ENCODE measurements at regions not wholly inside any gene's neighbourhood (a gene's known extent, or its start where the extent isn't known, plus 50 kb on each side); places are given as distances from the start of the nearest gene placed in this dataset.

- no peaks in the 10 kb centered on the region for H3K36me3 ChIP-seq (ENCODE audit: control insufficient read depth, insufficient read depth, low read length)
- H3K27me3 ChIP-seq (ENCODE audit: control insufficient read depth, insufficient read depth, low read length), result no peaks in the 10 kb centered on the region
- H3K9me3 ChIP-seq (ENCODE audit: control insufficient read depth, low read depth, low read length), result no peaks in the 10 kb centered on the region
- no peak overlapping the region for H3K27ac ChIP-seq (ENCODE audit: low read length)
- H3K4me1 ChIP-seq (ENCODE audit: control insufficient read depth, insufficient read depth, low read length), result peaks cover 14% of the 10 kb centered on the region
- WGBS (ENCODE audit: insufficient coverage, low lambda C conversion rate), result no CpG with 5 or more reads among the region's 2 CpGs
- H3K4me3 ChIP-seq (ENCODE audit: low read length), result no peak overlapping the region
- DNase-seq, result no peak
Measured at GRCh38 chr4:38241541-38241940, 281.3 kb downstream of the PTTG2 start.

GRCh38 chr4:38242101-38242500 is 281.9 kb downstream of the PTTG2 start:
- H3K9me3 ChIP-seq (ENCODE audit: control insufficient read depth, low read depth, low read length), result no peaks in the 10 kb centered on the region
- no peaks in the 10 kb centered on the region for H3K27me3 ChIP-seq (ENCODE audit: control insufficient read depth, insufficient read depth, low read length)
- no peaks in the 10 kb centered on the region for H3K36me3 ChIP-seq (ENCODE audit: control insufficient read depth, insufficient read depth, low read length)
- no CpG with 5 or more reads among the region's 4 CpGs for WGBS (ENCODE audit: insufficient coverage, low lambda C conversion rate)
- H3K27ac ChIP-seq (ENCODE audit: low read length), result no peak overlapping the region
- H3K4me3 ChIP-seq (ENCODE audit: low read length), result no peak overlapping the region
- no peak for DNase-seq
- H3K4me1 ChIP-seq (ENCODE audit: control insufficient read depth, insufficient read depth, low read length), result peaks cover 14% of the 10 kb centered on the region

GRCh38 chr4:38242822-38243387 is 282.7 kb downstream of the PTTG2 start:
- Histone ChIP-seq H3K9me3 (ENCODE audit: control insufficient read depth, low read depth, low read length) (no peaks in the 10 kb centered on the region), H3K27ac (ENCODE audit: low read length) (peak overlapping the region; percentile 9), H3K27me3 (ENCODE audit: control insufficient read depth, insufficient read depth, low read length) (no peaks in the 10 kb centered on the region), H3K4me1 (ENCODE audit: control insufficient read depth, insufficient read depth, low read length) (peaks cover 14% of the 10 kb centered on the region), H3K4me3 (ENCODE audit: low read length) (no peak overlapping the region), H3K36me3 (ENCODE audit: control insufficient read depth, insufficient read depth, low read length) (no peaks in the 10 kb centered on the region)
- WGBS (ENCODE audit: insufficient coverage, low lambda C conversion rate), result no CpG with 5 or more reads among the region's 4 CpGs
- no peak for DNase-seq

GRCh38 chr4:38243388-38244053 is 283.3 kb downstream of the PTTG2 start:
- H3K27ac ChIP-seq (ENCODE audit: low read length), result peak overlapping the region; percentile 9
- DNase-seq, result peak in 1 of 2 donors; percentile 81

GRCh38 chr4:38254825-38255224 is 294.6 kb downstream of the PTTG2 start:
- Histone ChIP-seq H3K9me3 (ENCODE audit: control insufficient read depth, low read depth, low read length) (peaks cover 13% of the 10 kb centered on the region), H3K27me3 (ENCODE audit: control insufficient read depth, insufficient read depth, low read length) (no peaks in the 10 kb centered on the region), H3K4me1 (ENCODE audit: control insufficient read depth, insufficient read depth, low read length) (no peaks in the 10 kb centered on the region), H3K27ac (ENCODE audit: low read length) (no peak overlapping the region), H3K36me3 (ENCODE audit: control insufficient read depth, insufficient read depth, low read length) (no peaks in the 10 kb centered on the region), H3K4me3 (ENCODE audit: low read length) (no peak overlapping the region)
- no peak for DNase-seq
- 100% methylated on average over 1 of the region's 1 CpG for WGBS (ENCODE audit: insufficient coverage, low lambda C conversion rate)

More at GRCh38 chr4:38243388-38244053, 283.3 kb downstream of the PTTG2 start:
- no CpG with 5 or more reads among the region's 6 CpGs for whole genome bisulfite sequencing (ENCODE audit: insufficient coverage, low lambda C conversion rate)
- no peaks in the 10 kb centered on the region for H3K27me3 ChIP-seq (ENCODE audit: control insufficient read depth, insufficient read depth, low read length)
- H3K36me3 ChIP-seq (ENCODE audit: control insufficient read depth, insufficient read depth, low read length), result no peaks in the 10 kb centered on the region
- no peak overlapping the region for H3K4me3 ChIP-seq (ENCODE audit: low read length)
- H3K9me3 ChIP-seq (ENCODE audit: control insufficient read depth, low read depth, low read length), result no peaks in the 10 kb centered on the region
- H3K4me1 ChIP-seq (ENCODE audit: control insufficient read depth, insufficient read depth, low read length), result peaks cover 14% of the 10 kb centered on the region

- H3K9me3 ChIP-seq (ENCODE audit: control insufficient read depth, low read depth, low read length), result peaks cover 13% of the 10 kb centered on the region
- WGBS (ENCODE audit: insufficient coverage, low lambda C conversion rate), result 86% methylated on average over 1 of the region's 2 CpGs
- H3K4me1 ChIP-seq (ENCODE audit: control insufficient read depth, insufficient read depth, low read length), result no peaks in the 10 kb centered on the region
- no peaks in the 10 kb centered on the region for H3K36me3 ChIP-seq (ENCODE audit: control insufficient read depth, insufficient read depth, low read length)
- no peak overlapping the region for H3K27ac ChIP-seq (ENCODE audit: low read length)
- H3K27me3 ChIP-seq (ENCODE audit: control insufficient read depth, insufficient read depth, low read length), result no peaks in the 10 kb centered on the region
- DNase-seq, result no peak
- no peak overlapping the region for H3K4me3 ChIP-seq (ENCODE audit: low read length)
Measured at GRCh38 chr4:38255572-38255971, 295.4 kb downstream of the PTTG2 start.

GRCh38 chr4:38266616-38267015 is 306.4 kb downstream of the PTTG2 start:
- no peaks in the 10 kb centered on the region for H3K4me1 ChIP-seq (ENCODE audit: control insufficient read depth, insufficient read depth, low read length)
- H3K27ac ChIP-seq (ENCODE audit: low read length), result no peak overlapping the region
- peak; percentile 29 to 78 for DNase-seq
- no peaks in the 10 kb centered on the region for H3K9me3 ChIP-seq (ENCODE audit: control insufficient read depth, low read depth, low read length)
- no CpG with 5 or more reads among the region's 4 CpGs for WGBS (ENCODE audit: insufficient coverage, low lambda C conversion rate)
- H3K36me3 ChIP-seq (ENCODE audit: control insufficient read depth, insufficient read depth, low read length), result no peaks in the 10 kb centered on the region
- H3K4me3 ChIP-seq (ENCODE audit: low read length), result no peak overlapping the region
- H3K27me3 ChIP-seq (ENCODE audit: control insufficient read depth, insufficient read depth, low read length), result no peaks in the 10 kb centered on the region

GRCh38 chr4:38268108-38268820 is 308.1 kb downstream of the PTTG2 start:
- H3K9me3 ChIP-seq (ENCODE audit: control insufficient read depth, low read depth, low read length), result no peaks in the 10 kb centered on the region
- no peak overlapping the region for H3K27ac ChIP-seq (ENCODE audit: low read length)
- no peak for DNase-seq
- no peaks in the 10 kb centered on the region for H3K27me3 ChIP-seq (ENCODE audit: control insufficient read depth, insufficient read depth, low read length)
- no peak overlapping the region for H3K4me3 ChIP-seq (ENCODE audit: low read length)
- no peaks in the 10 kb centered on the region for H3K4me1 ChIP-seq (ENCODE audit: control insufficient read depth, insufficient read depth, low read length)
- WGBS (ENCODE audit: insufficient coverage, low lambda C conversion rate), result no CpG with 5 or more reads among the region's 5 CpGs
- H3K36me3 ChIP-seq (ENCODE audit: control insufficient read depth, insufficient read depth, low read length), result no peaks in the 10 kb centered on the region

- no peaks in the 10 kb centered on the region for H3K36me3 ChIP-seq (ENCODE audit: control insufficient read depth, insufficient read depth, low read length)
- H3K27ac ChIP-seq (ENCODE audit: low read length), result no peak overlapping the region
- no peak for DNase-seq
- no peaks in the 10 kb centered on the region for H3K4me1 ChIP-seq (ENCODE audit: control insufficient read depth, insufficient read depth, low read length)
- no peak overlapping the region for H3K4me3 ChIP-seq (ENCODE audit: low read length)
- no CpG with 5 or more reads among the region's 1 CpG for WGBS (ENCODE audit: insufficient coverage, low lambda C conversion rate)
- no peaks in the 10 kb centered on the region for H3K27me3 ChIP-seq (ENCODE audit: control insufficient read depth, insufficient read depth, low read length)
- no peaks in the 10 kb centered on the region for H3K9me3 ChIP-seq (ENCODE audit: control insufficient read depth, low read depth, low read length)
Measured at GRCh38 chr4:38268837-38269236, 308.6 kb downstream of the PTTG2 start.

- DNase-seq, result no peak
- Histone ChIP-seq H3K9me3 (ENCODE audit: control insufficient read depth, low read depth, low read length) (peaks cover 2% of the 10 kb centered on the region), H3K27me3 (ENCODE audit: control insufficient read depth, insufficient read depth, low read length) (no peaks in the 10 kb centered on the region)
Measured at GRCh38 chr4:38273407-38273806, 313.2 kb downstream of the PTTG2 start.

More at GRCh38 chr4:38273407-38273806, 313.2 kb downstream of the PTTG2 start:
- Histone ChIP-seq H3K4me1 (ENCODE audit: control insufficient read depth, insufficient read depth, low read length) (peaks cover 18% of the 10 kb centered on the region), H3K4me3 (ENCODE audit: low read length) (no peak overlapping the region), H3K36me3 (ENCODE audit: control insufficient read depth, insufficient read depth, low read length) (no peaks in the 10 kb centered on the region), H3K27ac (ENCODE audit: low read length) (no peak overlapping the region)
